ENCODE measurements at regions not wholly inside any gene's neighbourhood (a gene's known extent, or its start where the extent isn't known, plus 50 kb on each side); places are given as distances from the start of the nearest gene placed in this dataset.

DNA sequence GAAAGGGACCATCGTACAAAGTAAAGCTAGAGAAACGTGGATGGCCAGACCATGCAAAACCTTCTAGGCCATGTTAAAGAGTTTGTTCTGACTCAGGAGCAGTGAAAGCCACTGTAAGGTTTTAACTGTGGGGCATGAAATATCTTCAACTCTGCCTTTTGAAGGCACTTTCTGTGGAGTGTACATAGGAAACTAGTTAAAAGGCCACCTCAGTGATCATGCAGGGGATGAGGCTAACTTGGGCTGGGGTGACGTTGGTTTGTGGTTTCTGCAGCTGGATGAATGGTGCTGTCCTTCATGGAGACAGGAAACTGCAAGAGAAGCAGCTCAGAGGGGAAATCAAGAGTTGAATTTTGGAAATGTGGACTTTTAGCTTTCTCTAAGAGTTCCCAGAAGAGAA is 190.7 kb downstream of the CDCA7 start:
- TF ChIP-seq, protein P1, sequence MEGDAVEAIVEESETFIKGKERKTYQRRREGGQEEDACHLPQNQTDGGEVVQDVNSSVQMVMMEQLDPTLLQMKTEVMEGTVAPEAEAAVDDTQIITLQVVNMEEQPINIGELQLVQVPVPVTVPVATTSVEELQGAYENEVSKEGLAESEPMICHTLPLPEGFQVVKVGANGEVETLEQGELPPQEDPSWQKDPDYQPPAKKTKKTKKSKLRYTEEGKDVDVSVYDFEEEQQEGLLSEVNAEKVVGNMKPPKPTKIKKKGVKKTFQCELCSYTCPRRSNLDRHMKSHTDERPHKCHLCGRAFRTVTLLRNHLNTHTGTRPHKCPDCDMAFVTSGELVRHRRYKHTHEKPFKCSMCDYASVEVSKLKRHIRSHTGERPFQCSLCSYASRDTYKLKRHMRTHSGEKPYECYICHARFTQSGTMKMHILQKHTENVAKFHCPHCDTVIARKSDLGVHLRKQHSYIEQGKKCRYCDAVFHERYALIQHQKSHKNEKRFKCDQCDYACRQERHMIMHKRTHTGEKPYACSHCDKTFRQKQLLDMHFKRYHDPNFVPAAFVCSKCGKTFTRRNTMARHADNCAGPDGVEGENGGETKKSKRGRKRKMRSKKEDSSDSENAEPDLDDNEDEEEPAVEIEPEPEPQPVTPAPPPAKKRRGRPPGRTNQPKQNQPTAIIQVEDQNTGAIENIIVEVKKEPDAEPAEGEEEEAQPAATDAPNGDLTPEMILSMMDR (IDR thresholded peaks at IDR 0.05): no peak
- TF ChIP-seq POLR2A (IDR thresholded peaks at IDR 0.05): no peak
